ENCODE measurements at regions not wholly inside any gene's neighbourhood (a gene's known extent, or its start where the extent isn't known, plus 50 kb on each side); places are given as distances from the start of the nearest gene placed in this dataset.

GRCh38 chr15:92521624-92522008 lies 127.9 kb downstream of the ST8SIA2 start:
- Histone ChIP-seq H3K56ac (ENCODE audit: extremely low read depth, insufficient read depth, low read length) (no peak overlapping the region), H3K36me3 (ENCODE audit: control insufficient read depth, insufficient read depth, low read length) (no peaks in the 10 kb centered on the region), H2BK5ac (ENCODE audit: low read depth, low read length, poor library complexity, severe bottlenecking) (no peak overlapping the region), H3K4me1 (ENCODE audit: control insufficient read depth, insufficient read depth, low read length) (no peaks in the 10 kb centered on the region), H3K23ac (ENCODE audit: low read depth, low read length) (no peak overlapping the region), H3K27me3 (ENCODE audit: control insufficient read depth, insufficient read depth, low read length) (no peaks in the 10 kb centered on the region), H3K79me1 (ENCODE audit: low read depth in 1 of 2, low read length in 2 of 2) (no peaks in the 10 kb centered on the region), H2BK15ac (ENCODE audit: low read depth, low read length) (no peak overlapping the region), H2AFZ (replicated peaks; ENCODE audit: low read length, poor library complexity) (no peak overlapping the region), H3K18ac (ENCODE audit: low read depth, low read length) (no peak overlapping the region), H4K8ac (ENCODE audit: low read depth in 2 of 2, low read length in 2 of 2) (no peak overlapping the region), H3K4me3 (ENCODE audit: insufficient read depth, low read depth, low read length) (no peak overlapping the region), H2AK5ac (ENCODE audit: low read depth, low read length) (no peak overlapping the region), H4K91ac (ENCODE audit: insufficient read depth, low read depth, low read length) (no peak overlapping the region), H4K5ac (ENCODE audit: low read depth, low read length) (no peak overlapping the region), H2BK120ac (ENCODE audit: low read depth, low read length) (no peak overlapping the region), H4K20me1 (ENCODE audit: insufficient read depth, low read length) (no peaks in the 10 kb centered on the region), H3K4ac (ENCODE audit: low read depth, low read length) (no peak overlapping the region), H3K4me2 (ENCODE audit: low read depth, low read length) (no peak overlapping the region), H2BK20ac (ENCODE audit: low read depth, low read length) (no peak overlapping the region), H3K9me3 (ENCODE audit: control insufficient read depth, insufficient read depth, low read length) (no peaks in the 10 kb centered on the region), H3K9me1 (ENCODE audit: insufficient read depth, low read length) (no peaks in the 10 kb centered on the region), H3K27ac (ENCODE audit: insufficient read depth, low read length) (no peak overlapping the region), H3K9ac (ENCODE audit: low read depth, low read length) (no peak overlapping the region), H2AK9ac (replicated peaks; ENCODE audit: low read depth, low read length, poor library complexity) (no peak overlapping the region), H3K14ac (replicated peaks; ENCODE audit: low read depth, low read length) (no peak overlapping the region)
- POLR2A ChIA-PET (ENCODE audit: unreplicated experiment), result no interaction called here
- TF ChIP-seq POLR2A (IDR thresholded peaks at IDR 0.05; ENCODE audit: low read depth, low read length) (no peak), SMC3 (IDR thresholded peaks at IDR 0.05; ENCODE audit: low read depth, low read length) (peak; percentile 24; the same call in 1 of the 2 replicates), MAZ (IDR thresholded peaks at IDR 0.05; ENCODE audit: borderline replicate concordance, low read depth, low read length) (no peak), MXI1 (IDR thresholded peaks at IDR 0.05; ENCODE audit: borderline replicate concordance, low read depth, low read length) (no peak), CHD1 (IDR thresholded peaks at IDR 0.05; ENCODE audit: low read depth, low read length) (no peak), RCOR1 (IDR thresholded peaks at IDR 0.05; ENCODE audit: insufficient replicate concordance, low read length) (no peak), BHLHE40 (IDR thresholded peaks at IDR 0.05; ENCODE audit: low read depth, low read length) (no peak), NFE2L2 (IDR thresholded peaks at IDR 0.05; ENCODE audit: low read depth, low read length) (no peak), FOS (IDR thresholded peaks at IDR 0.05; ENCODE audit: low read depth, low read length) (no peak), RFX5 (IDR thresholded peaks at IDR 0.05; ENCODE audit: low read depth, low read length) (no peak), ELK1 (IDR thresholded peaks at IDR 0.05; ENCODE audit: borderline replicate concordance, low read depth, low read length) (no peak), CTCF (conservative IDR thresholded peaks at IDR 0.05; ENCODE audit: low read depth, low read length) (peak; percentile 43), RAD21 (IDR thresholded peaks at IDR 0.05; ENCODE audit: low read length) (peak; percentile 48)
- CTCF ChIA-PET, result interaction anchor here (0.6 to 1.6 kb wide), 2 partner anchors 193 to 194 kb away, joined by 3 to 10 read pairs; no protein-coding TSS in a partner anchor
- in situ Hi-C loops (cut with MboI; ENCODE audit: low sequenced_read_pairs), result loop anchor here (5.0 kb wide), 1 partner anchor 186 kb away; no protein-coding TSS in a partner anchor
- no CpG with 5 or more reads among the region's 7 CpGs for WGBS, 2 experiments (ENCODE audit: extremely low coverage in 2 of 2, insufficient read length in 1 of 2)
- ATAC-seq (ENCODE audit: low read depth), result peak; percentile 85
- DNase-seq, result peak; percentile 59
- intact Hi-C loops (cut with micrococcal nuclease), result loop anchor here (1.0 kb wide), 1 partner anchor 193 kb away; no protein-coding TSS in a partner anchor
- dilution Hi-C loops (cut with HindIII; ENCODE audit: low sequenced_read_pairs, unreplicated experiment), result no loop called here
- BruUV-seq (replicated peaks), result no TSS peak

Data from IMR-90 (cell line).